Fibroblast of the aortic adventitia (primary cell): ENCODE measurements at regions not wholly inside any gene's neighbourhood (a gene's known extent, or its start where the extent isn't known, plus 50 kb on each side); places are given as distances from the start of the nearest gene placed in this dataset.

Experiments used
- DNase-seq: peaks from one replicate; pipeline ENCODE4 v3.0.0-alpha.2; 2010; ENCODE audit warnings: low read depth
- H3K4me3 ChIP-seq: 2 replicates; pipeline ENCODE4 v1.5.1; 2011; ENCODE audit warnings: low read depth, mild to moderate bottlenecking, control low read depth, low read length, moderate library complexity
- CTCF ChIP-seq: IDR thresholded peaks from 2 replicates; pipeline ENCODE4 v1.5.1; 2011; ENCODE audit warnings: mild to moderate bottlenecking, low read length, control low read depth, inconsistent platforms; ENCODE audit not compliant: insufficient read depth

DNA sequence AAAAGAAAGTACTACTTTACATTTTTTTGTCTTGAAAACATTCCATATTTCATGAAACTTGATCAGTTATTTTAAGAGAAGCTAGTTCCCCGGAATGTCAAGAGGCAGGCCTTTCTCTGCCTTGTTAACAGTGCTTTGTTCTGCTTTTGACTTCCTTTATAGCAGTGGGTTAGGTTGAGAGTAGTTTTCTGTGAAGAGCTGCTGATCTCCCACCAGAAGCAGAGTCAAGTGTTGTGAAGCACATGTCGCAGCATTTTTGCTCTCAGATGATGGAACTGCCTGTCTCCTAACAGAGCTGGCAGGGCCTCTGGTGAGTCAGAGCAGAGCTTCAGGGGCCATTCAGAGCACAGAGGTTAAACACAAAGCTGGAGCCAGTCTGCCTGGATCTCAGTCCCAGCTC, 871.8 kb downstream of the SLC4A3 start:
- TF ChIP-seq CTCF = no peak
- H3K4me3 ChIP-seq = no peak overlapping the region
- DNase-seq = peak; percentile 73

- no peak for TF ChIP-seq CTCF
- DNase-seq = no peak
- no peak overlapping the region for H3K4me3 ChIP-seq
Observed at GRCh38 chr2:220502539-220502938, 875.1 kb downstream of the SLC4A3 start.

DNA sequence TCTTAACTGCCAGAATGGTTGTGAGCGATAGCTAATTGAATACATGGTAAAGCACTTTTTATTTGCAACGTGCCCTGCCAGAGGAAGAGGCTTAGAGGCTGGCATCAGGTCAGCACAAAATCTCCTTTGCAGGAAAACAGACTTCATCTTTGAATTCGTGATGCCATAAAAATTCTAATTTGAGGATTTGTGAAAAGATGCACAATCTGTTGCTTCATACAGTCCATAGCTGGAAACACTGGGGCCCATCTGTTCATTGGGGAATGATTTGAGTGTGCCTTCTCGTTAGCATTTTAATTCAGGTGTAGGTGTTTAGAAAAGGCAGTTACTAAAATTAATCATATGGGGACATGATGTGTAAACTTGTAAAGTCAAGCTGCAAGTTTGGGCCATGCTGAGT, 876.0 kb downstream of the SLC4A3 start:
- TF ChIP-seq CTCF = no peak
- no peak for DNase-seq
- no peak overlapping the region for H3K4me3 ChIP-seq

DNA sequence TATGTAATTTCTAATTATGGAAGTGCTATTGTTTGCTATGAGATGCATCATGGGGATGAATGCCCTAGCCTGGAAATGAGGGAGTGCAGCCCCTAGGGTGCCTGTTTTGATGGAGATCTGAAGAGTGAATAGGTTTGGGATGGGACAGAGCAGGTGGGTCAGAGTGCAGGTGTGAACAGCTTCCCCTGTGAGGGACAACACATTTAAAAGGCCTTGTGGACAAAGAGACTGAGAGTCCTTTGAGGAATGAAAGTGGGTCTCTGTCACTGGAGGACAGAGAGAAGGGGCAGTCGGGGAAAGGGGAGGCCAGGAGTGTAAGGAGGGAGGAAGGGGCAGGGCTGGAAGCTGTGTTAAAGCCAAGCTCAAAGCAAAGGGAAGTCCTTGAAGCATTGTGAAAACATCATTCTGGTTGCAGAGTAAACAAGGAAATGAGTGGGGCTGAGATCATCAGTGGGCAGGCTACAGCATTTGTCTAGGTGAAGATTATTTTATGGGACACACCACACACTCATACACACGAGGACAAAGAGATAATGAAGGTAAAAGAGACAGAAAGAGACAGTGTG, 877.6 kb downstream of the SLC4A3 start:
- TF ChIP-seq CTCF = no peak
- peak; percentile 35 for DNase-seq
- H3K4me3 ChIP-seq = no peak overlapping the region

DNA sequence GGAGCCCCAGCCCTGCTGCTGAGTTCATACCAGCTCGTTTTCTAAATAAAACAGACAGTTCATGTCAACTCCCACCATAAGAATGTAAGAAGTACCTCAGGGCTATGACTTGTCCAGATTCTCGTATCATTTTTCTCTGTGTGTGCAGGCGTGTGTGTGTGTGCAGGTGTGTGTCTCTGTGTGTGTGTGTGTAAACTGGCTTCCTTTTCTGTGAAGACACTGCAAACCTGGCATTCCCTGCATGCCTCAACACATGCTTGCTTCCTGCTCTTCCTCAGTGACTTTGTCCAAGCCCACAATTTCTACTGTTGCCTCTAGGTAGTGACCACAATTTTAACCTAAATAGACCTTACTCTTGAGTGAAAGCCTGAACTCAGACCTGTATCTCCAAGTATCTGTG, 879.0 kb downstream of the SLC4A3 start:
- DNase-seq = no peak
- no peak overlapping the region for H3K4me3 ChIP-seq
- no peak for TF ChIP-seq CTCF

- no peak for DNase-seq
- no peak for TF ChIP-seq CTCF
- no peak overlapping the region for H3K4me3 ChIP-seq
Observed at GRCh38 chr2:220509096-220509757, 881.8 kb downstream of the SLC4A3 start.

DNA sequence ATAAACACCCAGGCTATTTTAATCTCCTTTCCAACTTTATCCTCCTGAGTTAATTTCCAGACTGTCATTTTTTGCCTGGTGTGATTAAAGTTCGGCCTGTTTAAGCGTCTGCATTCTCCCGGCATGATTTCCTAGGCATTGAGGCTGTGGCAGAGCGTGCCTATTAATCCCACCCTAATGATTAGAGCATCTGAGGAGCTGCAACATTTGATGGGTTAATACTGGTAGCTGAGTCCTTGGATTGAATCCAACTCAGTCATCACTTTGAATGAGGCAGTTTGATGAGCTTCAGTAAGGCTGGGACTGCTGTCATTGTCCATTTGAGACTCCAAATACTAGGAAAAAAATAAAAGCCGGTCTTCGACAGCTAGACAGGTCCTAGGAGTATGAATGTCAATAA, 882.5 kb downstream of the SLC4A3 start:
- TF ChIP-seq CTCF = no peak
- no peak overlapping the region for H3K4me3 ChIP-seq
- DNase-seq = no peak
